SK-N-SH (cell line): ENCODE measurements at regions not wholly inside any gene's neighbourhood (a gene's known extent, or its start where the extent isn't known, plus 50 kb on each side); places are given as distances from the start of the nearest gene placed in this dataset.

Source experiments
- CTCF ChIP-seq: fragments of 200-600 bp; sonication (generic); IDR thresholded peaks from 2 replicates; pipeline ENCODE4 v1.6.1; 2017; ENCODE audit warnings: antibody characterized with exemption, mild to moderate bottlenecking, moderate library complexity
- ELF1 ChIP-seq: IDR thresholded peaks from 2 replicates; pipeline ENCODE4 v1.4.0; 2012
- EP300 ChIP-seq, 2 experiments: IDR thresholded peaks; 2 replicates each; pipeline versions ENCODE4 v1.4.0 to v1.6.1; 2012; ENCODE audit warnings: borderline replicate concordance in 1 of 2, low read depth in 1 of 2, low read length in 1 of 2
- FOXJ3 ChIP-seq: sonication (generic); formaldehyde crosslinking; IDR thresholded peaks from 2 replicates; pipeline ENCODE4 v1.5.1; 2020; ENCODE audit warnings: mild to moderate bottlenecking, missing genetic modification reagents
- MAX ChIP-seq: IDR thresholded peaks from 2 replicates; pipeline ENCODE4 v1.4.0; 2012; ENCODE audit warnings: low read depth
- MEF2A ChIP-seq: IDR thresholded peaks from 2 replicates; pipeline ENCODE4 v1.4.0; 2012; ENCODE audit warnings: low read depth, borderline replicate concordance
- MXI1 ChIP-seq: IDR thresholded peaks from 2 replicates; pipeline ENCODE4 v1.6.1; 2012; ENCODE audit warnings: mild to moderate bottlenecking, low read depth, low read length, improper control_type of control experiment
- POLR2AphosphoS5 ChIP-seq: IDR thresholded peaks from 2 replicates; pipeline ENCODE4 v1.6.1; 2012; ENCODE audit warnings: low read depth, low read length
- SIN3A ChIP-seq: IDR thresholded peaks from 2 replicates; pipeline ENCODE4 v1.6.1; 2012; ENCODE audit warnings: low read depth, mild to moderate bottlenecking, low read length, moderate library complexity, borderline replicate concordance
- TCF12 ChIP-seq: IDR thresholded peaks from 2 replicates; pipeline ENCODE4 v1.4.0; 2012

DNA sequence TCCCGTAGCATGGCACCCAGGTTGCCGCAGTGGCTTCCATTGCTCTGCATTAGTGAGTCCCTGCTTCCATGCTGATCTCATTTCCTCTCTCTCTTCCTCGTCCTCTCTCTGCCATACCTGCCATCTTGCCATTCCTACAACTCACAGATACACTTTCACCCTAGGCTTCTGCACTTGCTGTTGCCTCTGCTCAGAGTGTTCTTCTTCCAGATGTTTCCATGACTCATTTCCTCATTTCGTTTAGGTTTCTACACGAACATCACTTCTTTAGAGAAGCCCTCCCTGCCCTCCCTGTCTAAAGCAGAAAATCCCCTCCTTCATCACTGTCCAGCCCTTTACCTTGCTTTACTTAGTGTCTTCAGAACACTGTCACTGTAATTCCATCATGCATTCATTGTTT, 115.2 kb upstream of the WWC1 start:
- TF ChIP-seq CTCF (no peak), POLR2AphosphoS5 (no peak), MEF2A (no peak), ELF1 (no peak), EP300 (IDR thresholded peaks at IDR 0.05; ENCODE audit: borderline replicate concordance in 1 of 2, low read depth in 1 of 2, low read length in 1 of 2) (no peak), MAX (no peak), FOXJ3 (CRISPR knock-in tag) (no peak), TCF12 (no peak), MXI1 (no peak), SIN3A (no peak)
